ENCODE measurements at regions not wholly inside any gene's neighbourhood (a gene's known extent, or its start where the extent isn't known, plus 50 kb on each side); places are given as distances from the start of the nearest gene placed in this dataset.

GRCh38 chr5:31047621-31048020, 145.9 kb upstream of the CDH6 start:
- TF ChIP-seq CTCF (IDR thresholded peaks at IDR 0.05) = no peak
- no peak for TF ChIP-seq POLR2A (IDR thresholded peaks at IDR 0.05)

All from testis (tissue), 2 donors.